ENCODE measurements at regions not wholly inside any gene's neighbourhood (a gene's known extent, or its start where the extent isn't known, plus 50 kb on each side); places are given as distances from the start of the nearest gene placed in this dataset.
A peak's percentile ranks its signal among the peaks of the same experiment; 100 is the strongest.
"Not testable (repeated sequence)": the region's sequence is repeated elsewhere in the genome, so short reads cannot be mapped to it uniquely, and the experiment has no call there.

GRCh38 chr6:27807441-27808241 lies 104.6 kb downstream of the OR2B2 start:
- DNase-seq (ENCODE audit: low read depth in 3 of 3, low spot score in 1 of 3): peak in 2 of 3 donors; percentile 33 to 37

- DNase-seq (ENCODE audit: low read depth in 3 of 3, low spot score in 1 of 3): no peak
Observed at GRCh38 chr6:27806981-27807440, 105.2 kb downstream of the OR2B2 start.

- no peak for DNase-seq (ENCODE audit: low read depth in 3 of 3, low spot score in 1 of 3)
Observed at GRCh38 chr6:27805347-27805746, 106.8 kb downstream of the OR2B2 start.

GRCh38 chr6:27804851-27805250 lies 107.3 kb downstream of the OR2B2 start:
- DNase-seq (ENCODE audit: low read depth in 3 of 3, low spot score in 1 of 3): no peak

- DNase-seq (ENCODE audit: low read depth in 3 of 3, low spot score in 1 of 3): no peak
Observed at GRCh38 chr6:27800731-27801373, 111.3 kb downstream of the OR2B2 start.

GRCh38 chr6:27797960-27798359 lies 114.2 kb downstream of the OR2B2 start:
- DNase-seq (ENCODE audit: low read depth in 3 of 3, low spot score in 1 of 3): no peak

- not testable (repeated sequence) for DNase-seq (ENCODE audit: low read depth in 3 of 3, low spot score in 1 of 3)
Observed at GRCh38 chr6:27796736-27797481, 115.3 kb downstream of the OR2B2 start.

GRCh38 chr6:27795697-27796494 lies 116.3 kb downstream of the OR2B2 start:
- no peak for DNase-seq (ENCODE audit: low read depth in 3 of 3, low spot score in 1 of 3)

- DNase-seq (ENCODE audit: low read depth in 3 of 3, low spot score in 1 of 3): no peak
Observed at GRCh38 chr6:27791182-27791943, 120.8 kb downstream of the OR2B2 start.

GRCh38 chr6:27788376-27788775 lies 123.8 kb downstream of the OR2B2 start:
- not testable (repeated sequence) for DNase-seq (ENCODE audit: low read depth in 3 of 3, low spot score in 1 of 3)

GRCh38 chr6:27786048-27786447 lies 126.1 kb downstream of the OR2B2 start:
- DNase-seq (ENCODE audit: low read depth in 3 of 3, low spot score in 1 of 3): no peak

- no peak for DNase-seq (ENCODE audit: low read depth in 3 of 3, low spot score in 1 of 3)
Observed at GRCh38 chr6:27785294-27785693, 126.9 kb downstream of the OR2B2 start.

- DNase-seq (ENCODE audit: low read depth in 3 of 3, low spot score in 1 of 3): no peak
Observed at GRCh38 chr6:27782748-27783147, 129.4 kb downstream of the OR2B2 start.

GRCh38 chr6:27778625-27779417 lies 133.4 kb downstream of the OR2B2 start:
- no peak for DNase-seq (ENCODE audit: low read depth in 3 of 3, low spot score in 1 of 3)

GRCh38 chr6:27777614-27778355 lies 134.4 kb downstream of the OR2B2 start:
- no peak for DNase-seq (ENCODE audit: low read depth in 3 of 3, low spot score in 1 of 3)

- no peak for DNase-seq (ENCODE audit: low read depth in 3 of 3, low spot score in 1 of 3)
Observed at GRCh38 chr6:27777126-27777525, 135.1 kb downstream of the OR2B2 start.

- no peak for DNase-seq (ENCODE audit: low read depth in 3 of 3, low spot score in 1 of 3)
Observed at GRCh38 chr6:27776504-27776903, 135.7 kb downstream of the OR2B2 start.

- DNase-seq (ENCODE audit: low read depth in 3 of 3, low spot score in 1 of 3): no peak
Observed at GRCh38 chr6:27775796-27776184, 136.4 kb downstream of the OR2B2 start.
